ENCODE measurements at regions not wholly inside any gene's neighbourhood (a gene's known extent, or its start where the extent isn't known, plus 50 kb on each side); places are given as distances from the start of the nearest gene placed in this dataset.

DNA sequence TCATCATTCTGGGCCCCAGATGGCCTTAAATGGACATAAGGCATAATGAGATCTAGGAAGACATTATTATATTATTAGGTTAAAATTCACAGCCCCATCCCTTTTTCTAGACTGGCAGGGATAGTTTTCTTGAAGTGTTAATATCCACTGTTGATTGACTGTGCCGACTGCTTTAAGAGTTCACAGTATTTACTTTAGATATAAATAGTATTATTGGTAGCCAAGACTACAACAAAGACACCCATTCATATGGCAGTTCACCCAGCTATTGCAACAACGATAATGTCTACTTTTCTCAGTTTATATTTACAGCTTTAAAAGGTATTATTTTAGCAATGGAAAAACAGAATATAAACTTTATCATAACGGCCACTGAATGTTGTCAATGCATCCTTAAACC lies 922.2 kb upstream of the POU3F4 start:
- intact Hi-C loops (cut with DNase I): no loop called here
- 5 to 10% methylated on average over 3 of the region's 3 CpGs for WGBS, 2 donors
- Histone ChIP-seq H3K4me3 (no peak overlapping the region), H3K36me3 (no peaks in the 10 kb centered on the region), H3K9me3 (no peaks in the 10 kb centered on the region), H3K27me3 (no peaks in the 10 kb centered on the region), H3K4me1 (no peaks in the 10 kb centered on the region), H3K27ac (no peak overlapping the region)
- TF ChIP-seq, protein P1, sequence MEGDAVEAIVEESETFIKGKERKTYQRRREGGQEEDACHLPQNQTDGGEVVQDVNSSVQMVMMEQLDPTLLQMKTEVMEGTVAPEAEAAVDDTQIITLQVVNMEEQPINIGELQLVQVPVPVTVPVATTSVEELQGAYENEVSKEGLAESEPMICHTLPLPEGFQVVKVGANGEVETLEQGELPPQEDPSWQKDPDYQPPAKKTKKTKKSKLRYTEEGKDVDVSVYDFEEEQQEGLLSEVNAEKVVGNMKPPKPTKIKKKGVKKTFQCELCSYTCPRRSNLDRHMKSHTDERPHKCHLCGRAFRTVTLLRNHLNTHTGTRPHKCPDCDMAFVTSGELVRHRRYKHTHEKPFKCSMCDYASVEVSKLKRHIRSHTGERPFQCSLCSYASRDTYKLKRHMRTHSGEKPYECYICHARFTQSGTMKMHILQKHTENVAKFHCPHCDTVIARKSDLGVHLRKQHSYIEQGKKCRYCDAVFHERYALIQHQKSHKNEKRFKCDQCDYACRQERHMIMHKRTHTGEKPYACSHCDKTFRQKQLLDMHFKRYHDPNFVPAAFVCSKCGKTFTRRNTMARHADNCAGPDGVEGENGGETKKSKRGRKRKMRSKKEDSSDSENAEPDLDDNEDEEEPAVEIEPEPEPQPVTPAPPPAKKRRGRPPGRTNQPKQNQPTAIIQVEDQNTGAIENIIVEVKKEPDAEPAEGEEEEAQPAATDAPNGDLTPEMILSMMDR (IDR thresholded peaks at IDR 0.05): no peak
- peak in 3 of 4 donors; percentile 52 to 71 (median 56) for ATAC-seq
- DNase-seq: no peak
- FAIRE-seq: no peak

DNA sequence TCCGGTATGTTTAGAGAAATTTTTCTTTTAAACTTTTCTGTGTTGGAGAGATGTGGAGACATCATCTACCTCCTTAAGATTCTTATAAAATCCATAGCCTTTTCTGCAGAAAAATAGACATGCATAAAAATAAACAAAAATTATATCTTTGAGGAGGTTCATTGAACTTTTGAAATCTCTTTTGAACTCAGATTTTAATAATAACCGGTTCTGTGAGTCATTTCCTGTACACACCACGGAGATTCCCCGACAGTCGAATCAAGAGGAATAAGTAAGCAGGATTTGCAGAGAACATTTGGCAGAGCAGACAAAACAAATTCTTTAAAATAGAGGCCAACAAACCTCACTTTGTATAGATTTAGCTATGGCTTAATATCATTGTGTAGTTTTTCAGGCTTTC lies 918.7 kb upstream of the POU3F4 start:
- Histone ChIP-seq H3K27me3 (peaks cover 0 to 7% (median 0%) of the 10 kb centered on the region in 4 donors), H3K4me3 (no peak overlapping the region), H3K9me3 (no peaks in the 10 kb centered on the region), H3K27ac (no peak overlapping the region), H3K36me3 (no peaks in the 10 kb centered on the region), H3K4me1 (no peaks in the 10 kb centered on the region)
- no peak for ATAC-seq
- FAIRE-seq: peak; percentile 65
- intact Hi-C loops (cut with DNase I): no loop called here
- WGBS, 2 donors: 56 to 60% methylated on average over 5 of the region's 5 CpGs
- TF ChIP-seq, protein P1 (IDR thresholded peaks at IDR 0.05): no peak
- no peak for DNase-seq

DNA sequence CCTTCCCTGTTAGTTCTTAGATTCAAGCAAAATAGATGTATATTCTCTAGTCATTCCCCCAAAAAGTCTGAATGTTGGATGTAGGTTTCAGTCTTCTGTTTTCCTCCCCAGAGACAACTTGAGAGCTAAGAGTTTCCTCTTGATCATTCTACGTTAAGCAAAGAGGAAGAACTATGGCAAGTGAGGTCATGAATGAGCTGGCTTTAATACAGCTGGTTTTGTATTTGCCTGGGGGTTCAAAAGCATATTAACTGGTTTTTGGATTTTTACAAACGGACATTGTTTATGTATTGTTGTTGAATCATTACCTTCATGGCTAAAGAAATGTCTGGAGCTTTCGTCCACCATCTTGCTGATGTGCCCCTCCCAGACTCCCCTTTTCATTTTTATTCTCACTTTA lies 916.7 kb upstream of the POU3F4 start:
- H3K27ac ChIP-seq: no peak overlapping the region
- no peak overlapping the region for H3K4me3 ChIP-seq
- intact Hi-C loops (cut with DNase I): no loop called here
- H3K4me1 ChIP-seq: no peaks in the 10 kb centered on the region
- FAIRE-seq (no peak), DNase-seq (no peak), ATAC-seq (no peak)
- H3K36me3 ChIP-seq: no peaks in the 10 kb centered on the region
- TF ChIP-seq, protein P1 (IDR thresholded peaks at IDR 0.05): no peak
- H3K9me3 ChIP-seq: no peaks in the 10 kb centered on the region
- WGBS, 2 donors: 52 to 72% methylated on average over 3 of the region's 3 CpGs
- peaks cover 0 to 7% (median 0%) of the 10 kb centered on the region in 4 donors for H3K27me3 ChIP-seq

DNA sequence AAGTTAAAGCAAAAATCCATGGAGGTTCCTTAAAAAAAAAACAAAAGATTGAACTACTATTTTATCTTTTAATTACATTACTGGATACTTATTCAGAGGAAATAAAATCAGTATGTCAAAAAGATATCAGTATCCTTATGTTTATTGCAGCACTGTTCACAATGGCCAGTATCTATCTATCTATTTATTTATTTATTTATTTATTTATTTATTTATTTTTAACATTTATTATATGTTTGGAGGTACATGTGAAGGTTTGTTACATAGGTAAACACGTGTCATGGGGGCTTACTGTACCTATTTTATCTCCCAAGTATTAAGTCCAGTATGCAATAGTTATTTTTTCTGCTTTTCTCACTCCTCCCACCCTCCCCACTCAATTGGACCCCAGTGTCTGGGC lies 881.1 kb upstream of the POU3F4 start:
- no peak for ATAC-seq
- no peak for FAIRE-seq
- intact Hi-C loops (cut with DNase I): no loop called here

DNA sequence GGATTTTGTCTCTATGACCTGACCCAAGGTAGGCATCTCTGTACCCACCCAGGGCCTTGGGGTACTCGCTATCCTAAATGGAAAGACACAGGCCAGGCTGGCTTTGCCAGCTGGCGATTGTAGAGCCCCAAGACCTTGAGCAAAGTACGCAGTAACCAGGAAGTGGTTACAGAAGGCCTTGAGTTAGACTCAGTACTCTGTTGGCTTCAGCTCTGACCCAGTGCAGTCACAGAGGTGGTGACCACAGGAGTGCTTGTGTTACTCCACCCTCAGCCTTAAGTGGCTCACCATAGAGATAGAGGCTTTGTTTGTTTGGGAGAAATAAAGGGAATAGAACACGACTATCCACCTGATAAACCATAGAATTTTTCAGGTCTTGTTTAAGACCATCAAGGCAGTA lies 880.5 kb upstream of the POU3F4 start:
- intact Hi-C loops (cut with DNase I): no loop called here
- no peak for FAIRE-seq
- no peaks in the 10 kb centered on the region for H3K36me3 ChIP-seq
- no peaks in the 10 kb centered on the region for H3K27me3 ChIP-seq
- TF ChIP-seq, protein P1 (IDR thresholded peaks at IDR 0.05): no peak
- peak in 1 of 4 donors; percentile 64 for ATAC-seq
- H3K27ac ChIP-seq: no peak overlapping the region
- DNase-seq: no peak
- H3K4me1 ChIP-seq: no peaks in the 10 kb centered on the region
- H3K4me3 ChIP-seq: no peak overlapping the region
- WGBS, 2 donors: 27 to 34% methylated on average over 4 of the region's 4 CpGs
- H3K9me3 ChIP-seq: no peaks in the 10 kb centered on the region

More for the DNA sequence above, 881.1 kb upstream of the POU3F4 start:
- H3K27ac ChIP-seq: no peak overlapping the region
- WGBS, 2 donors: 10% methylated on average over 1 of the region's 1 CpG
- no peaks in the 10 kb centered on the region for H3K4me1 ChIP-seq
- H3K4me3 ChIP-seq: no peak overlapping the region
- no peaks in the 10 kb centered on the region for H3K27me3 ChIP-seq
- TF ChIP-seq, protein P1 (IDR thresholded peaks at IDR 0.05): no peak
- DNase-seq: no peak
- H3K36me3 ChIP-seq: no peaks in the 10 kb centered on the region
- H3K9me3 ChIP-seq: no peaks in the 10 kb centered on the region

All from pancreas (tissue), 10 donors.